H1 (cell line): ENCODE measurements at regions not wholly inside any gene's neighbourhood (a gene's known extent, or its start where the extent isn't known, plus 50 kb on each side); places are given as distances from the start of the nearest gene placed in this dataset.

Experiments used
- CTCF ChIA-PET: fragments of 300-600 bp; sonication (Branson Sonifier 250); formaldehyde crosslinking; loops from one replicate; lab custom pipeline; 2021; ENCODE audit not compliant: partially characterized antibody; lab: Charles Lee
- POLR2A ChIA-PET: fragments of 300-600 bp; sonication (Branson Sonifier 250); formaldehyde crosslinking; loops from one replicate; lab custom pipeline; 2021; ENCODE audit warnings: inconsistent platforms; ENCODE audit not compliant: partially characterized antibody; lab: Charles Lee
- DNase-seq, 2 experiments: peaks; one replicate each; pipeline versions ENCODE4 v3.0.0 to v3.0.0-alpha.2; 2010 to 2022; ENCODE audit warnings: low spot score in 2 of 2, low read depth in 1 of 2, mixed read lengths in 1 of 2
- FAIRE-seq: peaks from 2 replicates; lab custom pipeline; 2011; peaks lifted over from hg19 to GRCh38; lab: Jason Lieb, UNC
- H2AFZ ChIP-seq: 2 replicates; pipeline ENCODE4 v1.8.1; 2012; ENCODE audit warnings: low read length, inconsistent platforms
- H2AK5ac ChIP-seq: 2 replicates; pipeline ENCODE4 v1.6.1; 2013; ENCODE audit warnings: low read depth, low read length
- H2BK120ac ChIP-seq: replicated peaks from 2 replicates; pipeline ENCODE3; 2013; ENCODE audit warnings: low read depth, low read length, inconsistent platforms
- H2BK12ac ChIP-seq: 2 replicates; pipeline ENCODE4 v1.6.1; 2013; ENCODE audit warnings: low read depth, low read length
- H2BK15ac ChIP-seq: 2 replicates; pipeline ENCODE4 v1.6.1; 2013; ENCODE audit warnings: low read length
- H2BK20ac ChIP-seq: 2 replicates; pipeline ENCODE4 v1.6.1; 2013; ENCODE audit warnings: low read length
- H2BK5ac ChIP-seq: 2 replicates; pipeline ENCODE4 v1.6.1; 2013; ENCODE audit warnings: low read depth, low read length
- H3K14ac ChIP-seq: 2 replicates; pipeline ENCODE4 v1.6.1; 2013; ENCODE audit warnings: inconsistent platforms; ENCODE audit not compliant: insufficient read length
- H3K18ac ChIP-seq: 2 replicates; pipeline ENCODE4 v1.6.1; 2013; ENCODE audit warnings: low read length; ENCODE audit errors: extremely low read depth
- H3K23ac ChIP-seq: 2 replicates; pipeline ENCODE4 v1.6.1; 2013; ENCODE audit warnings: inconsistent platforms; ENCODE audit not compliant: insufficient read length
- H3K23me2 ChIP-seq: 2 replicates; pipeline ENCODE4 v1.6.1; 2013; ENCODE audit warnings: low read depth, low read length
- H3K27ac ChIP-seq: 2 replicates; pipeline ENCODE4 v1.6.1; 2011; ENCODE audit warnings: low read depth, low read length, inconsistent platforms
- H3K27me3 ChIP-seq, 4 experiments: replicated peaks in 1 of 4; 1 replicate in 1 of 4; 2 replicates in 3 of 4; pipeline versions ENCODE4 v1.6.1 to v1.8.1; 2011 to 2013; ENCODE audit warnings: low read length in 3 of 4, mild to moderate bottlenecking in 3 of 4, inconsistent platforms in 2 of 4, mixed read lengths in 2 of 4, moderate library complexity in 1 of 4; ENCODE audit not compliant: control insufficient read depth in 3 of 4, insufficient read depth in 3 of 4; ENCODE audit errors: extremely low read depth in 1 of 4
- H3K36me3 ChIP-seq, 4 experiments: 2 replicates each; pipeline versions ENCODE4 v1.6.1 to v1.8.1; 2011 to 2013; ENCODE audit warnings: mild to moderate bottlenecking in 4 of 4, low read length in 3 of 4, moderate library complexity in 2 of 4, control low read depth in 1 of 4, inconsistent platforms in 1 of 4; ENCODE audit not compliant: insufficient read depth in 4 of 4, control insufficient read depth in 2 of 4
- H3K4ac ChIP-seq: replicated peaks from 2 replicates; pipeline ENCODE3; 2013; ENCODE audit warnings: low read length, low read depth, mixed read lengths, inconsistent platforms; ENCODE audit not compliant: insufficient read length
- H3K4me1 ChIP-seq, 4 experiments: replicated peaks in 1 of 4; 1 replicate in 1 of 4; 2 replicates in 3 of 4; pipeline versions ENCODE4 v1.6.1 to v1.8.1; 2011 to 2013; ENCODE audit warnings: low read length in 3 of 4, inconsistent platforms in 2 of 4, mixed read lengths in 1 of 4; ENCODE audit not compliant: insufficient read depth in 4 of 4, control insufficient read depth in 3 of 4
- H3K4me2 ChIP-seq, 2 experiments: 2 replicates each; pipeline versions ENCODE4 v1.6.1 to v1.8.1; 2011 to 2013; ENCODE audit warnings: low read depth in 2 of 2, low read length in 2 of 2, control low read depth in 1 of 2, inconsistent platforms in 1 of 2, mild to moderate bottlenecking in 1 of 2; ENCODE audit not compliant: insufficient read depth in 1 of 2
- H3K4me3 ChIP-seq, 4 experiments: fragments of 200-600, 300-600 bp in 1 of 4; sonication (generic), shearing (Covaris generic), sonication (Bioruptor Twin) in 1 of 4; 2 replicates each; pipeline versions ENCODE4 v1.5.1 to v1.8.1; 2011 to 2016; ENCODE audit warnings: low read length in 4 of 4, low read depth in 3 of 4, control low read depth in 2 of 4, inconsistent platforms in 2 of 4, mild to moderate bottlenecking in 2 of 4, mixed read lengths in 1 of 4, moderate library complexity in 1 of 4; ENCODE audit not compliant: insufficient read depth in 2 of 4; ENCODE audit errors: extremely low read depth in 1 of 4
- H3K56ac ChIP-seq: replicated peaks from 2 replicates; pipeline ENCODE3; 2013; ENCODE audit warnings: low read depth, mild to moderate bottlenecking, mixed read lengths, low read length, inconsistent platforms; ENCODE audit not compliant: insufficient read length
- H3K79me1 ChIP-seq: 2 replicates; pipeline ENCODE4 v1.6.1; 2013; ENCODE audit warnings: low read depth, low read length, control low read depth
- H3K79me2 ChIP-seq, 2 experiments: 2 replicates each; pipeline versions ENCODE4 v1.6.1 to v1.8.1; 2012 to 2013; ENCODE audit warnings: low read length in 2 of 2, mild to moderate bottlenecking in 2 of 2, inconsistent platforms in 1 of 2; ENCODE audit not compliant: insufficient read depth in 2 of 2, control insufficient read depth in 1 of 2
- H3K9ac ChIP-seq, 4 experiments: replicated peaks in 1 of 4; 1 replicate in 1 of 4; 2 replicates in 3 of 4; pipeline versions ENCODE4 v1.6.1 to v1.8.1; 2011 to 2013; ENCODE audit warnings: low read depth in 3 of 4, low read length in 3 of 4, control low read depth in 2 of 4, mild to moderate bottlenecking in 2 of 4, moderate library complexity in 2 of 4, inconsistent platforms in 1 of 4; ENCODE audit errors: extremely low read depth in 1 of 4
- H3K9me3 ChIP-seq, 2 experiments: 2 replicates each; pipeline versions ENCODE4 v1.6.1 to v1.8.1; 2012 to 2013; ENCODE audit warnings: mild to moderate bottlenecking in 2 of 2, moderate library complexity in 2 of 2, control low read depth in 1 of 2, inconsistent platforms in 1 of 2, low read depth in 1 of 2, low read length in 1 of 2, mixed read lengths in 1 of 2; ENCODE audit not compliant: insufficient read depth in 2 of 2
- H4K20me1 ChIP-seq, 2 experiments: replicated peaks in 1 of 2; 2 replicates each; pipeline versions ENCODE3 to v1.8.1; 2011 to 2013; ENCODE audit warnings: inconsistent platforms in 2 of 2, low read length in 2 of 2, mild to moderate bottlenecking in 1 of 2; ENCODE audit not compliant: insufficient read depth in 2 of 2, control insufficient read depth in 1 of 2
- H4K5ac ChIP-seq: 2 replicates; pipeline ENCODE4 v1.6.1; 2013; ENCODE audit warnings: low read length, low read depth, mixed read lengths, inconsistent platforms; ENCODE audit not compliant: insufficient read length
- H4K8ac ChIP-seq: 2 replicates; pipeline ENCODE4 v1.8.0; 2013; ENCODE audit warnings: mild to moderate bottlenecking, moderate library complexity, low read length, inconsistent platforms; ENCODE audit not compliant: insufficient read depth; ENCODE audit errors: extremely low read depth
- H4K91ac ChIP-seq: replicated peaks from 2 replicates; pipeline ENCODE3; 2013; ENCODE audit warnings: low read length, mixed read lengths, inconsistent platforms; ENCODE audit not compliant: insufficient read length
- MAFK ChIP-seq: IDR thresholded peaks from 2 replicates; pipeline ENCODE4 v1.6.1; 2012; ENCODE audit warnings: low read depth, mild to moderate bottlenecking, improper control_type of control experiment, low read length
- RAD21 ChIP-seq, 2 experiments: IDR thresholded peaks in 1 of 2; conservative IDR thresholded peaks in 1 of 2; 2 replicates each; pipeline ENCODE4 v1.6.1; 2011; ENCODE audit warnings: low read depth in 2 of 2, low read length in 2 of 2, improper control_type of control experiment in 1 of 2, inconsistent platforms in 1 of 2, mild to moderate bottlenecking in 1 of 2, moderate library complexity in 1 of 2
- SRF ChIP-seq: IDR thresholded peaks from 2 replicates; pipeline ENCODE4 v1.6.1; 2011; ENCODE audit warnings: mild to moderate bottlenecking, low read depth, low read length, moderate library complexity
- WGBS, 2 experiments: shearing (Covaris generic) in 1 of 2; methylation state at CpG; one replicate each; pipeline versions ENCODE4 v1.1.6 to v1.1.7; 2013 to 2015; ENCODE audit warnings: low lambda C conversion rate in 2 of 2, mixed read lengths in 2 of 2, inconsistent platforms in 1 of 2, low coverage in 1 of 2, missing lambda C conversion rate in 1 of 2; ENCODE audit not compliant: insufficient replicate concordance in 2 of 2, insufficient coverage in 1 of 2, insufficient read length in 1 of 2; ENCODE audit errors: extremely low coverage in 1 of 2, missing lambda C conversion rate in 1 of 2; 5-methylcytosine and 5-hydroxymethylcytosine counted together

- no peaks in the 10 kb centered on the region for H3K23me2 ChIP-seq
- no peaks in the 10 kb centered on the region for H3K9me3 ChIP-seq
- no peaks in the 10 kb centered on the region for H3K79me2 ChIP-seq
- no peak for FAIRE-seq
- 87% methylated on average over 3 of the region's 3 CpGs; no CpG with 5 or more reads in 1 of the 2 experiments for WGBS, 2 experiments
- H2BK20ac ChIP-seq = no peak overlapping the region
- H3K23ac ChIP-seq = no peak overlapping the region
- H4K5ac ChIP-seq = no peak overlapping the region
- H3K4ac ChIP-seq = no peak overlapping the region
- no peak overlapping the region for H3K4me3 ChIP-seq
- H4K20me1 ChIP-seq = no peaks in the 10 kb centered on the region
- no peaks in the 10 kb centered on the region for H3K36me3 ChIP-seq
- H3K4me1 ChIP-seq = no peaks in the 10 kb centered on the region
- TF ChIP-seq RAD21 (IDR thresholded peaks at IDR 0.05 in 1 of 2, conservative IDR thresholded peaks at IDR 0.05 in 1 of 2; ENCODE audit: low read depth in 2 of 2, low read length in 2 of 2) (no peak), MAFK (peak; percentile 31; the same call in 1 of the 2 replicates), SRF (no peak)
- H3K4me2 ChIP-seq = no peak overlapping the region
- H3K18ac ChIP-seq = no peak overlapping the region
- no peak overlapping the region for H3K14ac ChIP-seq
- no peak for DNase-seq
- H3K9ac ChIP-seq = no peak overlapping the region
- POLR2A ChIA-PET = no interaction called here
- no peak overlapping the region for H3K27ac ChIP-seq
- H2AK5ac ChIP-seq = no peak overlapping the region
- H2AFZ ChIP-seq = no peak overlapping the region
- H2BK12ac ChIP-seq = no peak overlapping the region
- no peak overlapping the region for H4K91ac ChIP-seq
- H3K56ac ChIP-seq = no peak overlapping the region
- H2BK15ac ChIP-seq = no peak overlapping the region
- CTCF ChIA-PET = interaction anchor here (0.7 kb wide), 1 partner anchor 401 kb away, joined by 3 read pairs; no protein-coding TSS in a partner anchor
- H4K8ac ChIP-seq = no peak overlapping the region
- no peaks in the 10 kb centered on the region for H3K27me3 ChIP-seq
- no peaks in the 10 kb centered on the region for H3K79me1 ChIP-seq
- H2BK120ac ChIP-seq = no peak overlapping the region
- H2BK5ac ChIP-seq = no peak overlapping the region
Observed at GRCh38 chr2:81290846-81291245, 986.3 kb upstream of the LRRTM1 start.
